UCSD-AML1 (cell line): ENCODE measurements at regions not wholly inside any gene's neighbourhood (a gene's known extent, or its start where the extent isn't known, plus 50 kb on each side); places are given as distances from the start of the nearest gene placed in this dataset.

ENCODE experiments used
- DNase-seq: peaks from one replicate; lab custom pipeline; 2025; ENCODE audit not compliant: unreplicated experiment; lab: John Stamatoyannopoulos, UW

- DNase-seq = no peak
Measured at GRCh38 chr3:117282566-117282965, 573.0 kb downstream of the TUSC7 start.

- DNase-seq = no peak
Measured at GRCh38 chr3:117285737-117286136, 576.2 kb downstream of the TUSC7 start.

GRCh38 chr3:117286488-117286887 is 576.9 kb downstream of the TUSC7 start:
- DNase-seq = no peak

GRCh38 chr3:117287602-117288001 is 578.0 kb downstream of the TUSC7 start:
- no peak for DNase-seq

- no peak for DNase-seq
Measured at GRCh38 chr3:117291476-117291875, 581.9 kb downstream of the TUSC7 start.

GRCh38 chr3:117297065-117297464 is 587.5 kb downstream of the TUSC7 start:
- DNase-seq = no peak

- DNase-seq = no peak
Measured at GRCh38 chr3:117297541-117297940, 588.0 kb downstream of the TUSC7 start.

- DNase-seq = no peak
Measured at GRCh38 chr3:117298273-117298672, 588.7 kb downstream of the TUSC7 start.

GRCh38 chr3:117302428-117302827 is 592.8 kb downstream of the TUSC7 start:
- DNase-seq = no peak

GRCh38 chr3:117303443-117303842 is 593.9 kb downstream of the TUSC7 start:
- no peak for DNase-seq

- DNase-seq = no peak
Measured at GRCh38 chr3:117304681-117305080, 595.1 kb downstream of the TUSC7 start.

GRCh38 chr3:117305681-117306080 is 596.1 kb downstream of the TUSC7 start:
- DNase-seq = no peak

- DNase-seq = no peak
Measured at GRCh38 chr3:117306299-117306698, 596.7 kb downstream of the TUSC7 start.

GRCh38 chr3:117308353-117308752 is 598.8 kb downstream of the TUSC7 start:
- DNase-seq = no peak

- no peak for DNase-seq
Measured at GRCh38 chr3:117308756-117309155, 599.2 kb downstream of the TUSC7 start.

GRCh38 chr3:117310536-117310935 is 601.0 kb downstream of the TUSC7 start:
- no peak for DNase-seq

GRCh38 chr3:117314441-117315150 is 605.0 kb downstream of the TUSC7 start:
- DNase-seq = no peak

GRCh38 chr3:117322866-117323265 is 613.3 kb downstream of the TUSC7 start:
- DNase-seq = no peak

GRCh38 chr3:117346901-117347300 is 637.3 kb downstream of the TUSC7 start:
- DNase-seq = no peak

- DNase-seq = no peak
Measured at GRCh38 chr3:117348884-117349283, 639.3 kb downstream of the TUSC7 start.

GRCh38 chr3:117349566-117349965 is 640.0 kb downstream of the TUSC7 start:
- DNase-seq = no peak

GRCh38 chr3:117350371-117350770 is 640.8 kb downstream of the TUSC7 start:
- DNase-seq = no peak

GRCh38 chr3:117355566-117355965 is 646.0 kb downstream of the TUSC7 start:
- DNase-seq = peak; percentile 7
